ENCODE measurements at regions not wholly inside any gene's neighbourhood (a gene's known extent, or its start where the extent isn't known, plus 50 kb on each side); places are given as distances from the start of the nearest gene placed in this dataset.

GRCh38 chr3:197368330-197368729, 69.9 kb upstream of the DLG1 start:
- Histone ChIP-seq H3K9me2 (ENCODE audit: insufficient read depth) (no peaks in the 10 kb centered on the region), H3K27me3 (replicated peaks; ENCODE audit: insufficient read depth) (peaks cover 11% of the 10 kb centered on the region; the same call in 1 of the 2 replicates), H3K9ac (no peak overlapping the region), H3K4me1 (ENCODE audit: insufficient read depth) (peaks cover 26% of the 10 kb centered on the region), H3F3A (ENCODE audit: insufficient read depth) (peaks cover 18% of the 10 kb centered on the region), H2AFZ (no peak overlapping the region), H3K4me3 (no peak overlapping the region), H3K4me2 (ENCODE audit: unreplicated experiment) (no peak overlapping the region), H3K79me2 (ENCODE audit: insufficient read depth) (no peaks in the 10 kb centered on the region), H4K20me1 (ENCODE audit: insufficient read depth) (no peaks in the 10 kb centered on the region), H3K9me3 (ENCODE audit: low read depth) (no peaks in the 10 kb centered on the region), H3K27ac (no peak overlapping the region), H3K36me3 (ENCODE audit: low read depth) (no peaks in the 10 kb centered on the region)
- WGBS, 2 experiments (ENCODE audit: low coverage in 1 of 2, low lambda C conversion rate in 2 of 2, missing lambda C conversion rate in 2 of 2): 43 to 55% methylated on average over 4 of the region's 4 CpGs
- in situ Hi-C loops (cut with MboI): no loop called here
- TF ChIP-seq EZH2phosphoT487 (IDR thresholded peaks at IDR 0.05; ENCODE audit: insufficient read depth, low read depth): no peak
- TF ChIP-seq EZH2 (IDR thresholded peaks at IDR 0.05; ENCODE audit: insufficient read depth, poor library complexity, severe bottlenecking): no peak
- DNase-seq: no peak

- in situ Hi-C loops (cut with MboI): no loop called here
- Histone ChIP-seq H3K9me3 (ENCODE audit: low read depth) (no peaks in the 10 kb centered on the region), H3K79me2 (ENCODE audit: insufficient read depth) (no peaks in the 10 kb centered on the region), H4K20me1 (ENCODE audit: insufficient read depth) (no peaks in the 10 kb centered on the region), H3F3A (ENCODE audit: insufficient read depth) (peaks cover 15% of the 10 kb centered on the region), H3K27ac (no peak overlapping the region; the same call in 1 of the 2 replicates), H2AFZ (no peak overlapping the region), H3K4me3 (no peak overlapping the region), H3K36me3 (ENCODE audit: low read depth) (no peaks in the 10 kb centered on the region), H3K27me3 (replicated peaks; ENCODE audit: insufficient read depth) (peaks cover 11% of the 10 kb centered on the region; the same call in 1 of the 2 replicates), H3K9me2 (ENCODE audit: insufficient read depth) (no peaks in the 10 kb centered on the region), H3K9ac (no peak overlapping the region), H3K4me2 (ENCODE audit: unreplicated experiment) (peak overlapping the region; percentile 25), H3K4me1 (ENCODE audit: insufficient read depth) (peaks cover 22% of the 10 kb centered on the region)
- WGBS, 2 experiments (ENCODE audit: low coverage in 1 of 2, low lambda C conversion rate in 2 of 2, missing lambda C conversion rate in 2 of 2): 66 to 67% methylated on average over 12 to 13 of the region's 13 CpGs
- DNase-seq: peak; percentile 71
- TF ChIP-seq EZH2 (IDR thresholded peaks at IDR 0.05; ENCODE audit: insufficient read depth, poor library complexity, severe bottlenecking) (no peak), EZH2phosphoT487 (IDR thresholded peaks at IDR 0.05; ENCODE audit: insufficient read depth, low read depth) (no peak)
Observed at GRCh38 chr3:197367081-197367780, 68.8 kb upstream of the DLG1 start.

- Histone ChIP-seq H3F3A (ENCODE audit: insufficient read depth) (peaks cover 8% of the 10 kb centered on the region), H3K9me3 (ENCODE audit: low read depth) (no peaks in the 10 kb centered on the region), H3K4me2 (ENCODE audit: unreplicated experiment) (peak overlapping the region; percentile 25), H3K36me3 (ENCODE audit: low read depth) (no peaks in the 10 kb centered on the region), H3K79me2 (ENCODE audit: insufficient read depth) (no peaks in the 10 kb centered on the region), H3K9me2 (ENCODE audit: insufficient read depth) (no peaks in the 10 kb centered on the region), H3K9ac (no peak overlapping the region), H4K20me1 (ENCODE audit: insufficient read depth) (no peaks in the 10 kb centered on the region), H3K27me3 (replicated peaks; ENCODE audit: insufficient read depth) (peaks cover 11% of the 10 kb centered on the region; the same call in 1 of the 2 replicates), H3K27ac (no peak overlapping the region), H3K4me1 (ENCODE audit: insufficient read depth) (peaks cover 14% of the 10 kb centered on the region), H2AFZ (no peak overlapping the region), H3K4me3 (no peak overlapping the region)
- 66 to 68% methylated on average over 13 of the region's 13 CpGs for WGBS, 2 experiments (ENCODE audit: low coverage in 1 of 2, low lambda C conversion rate in 2 of 2, missing lambda C conversion rate in 2 of 2)
- DNase-seq: peak; percentile 64
- in situ Hi-C loops (cut with MboI): no loop called here
- TF ChIP-seq EZH2phosphoT487 (IDR thresholded peaks at IDR 0.05; ENCODE audit: insufficient read depth, low read depth) (no peak), EZH2 (IDR thresholded peaks at IDR 0.05; ENCODE audit: insufficient read depth, poor library complexity, severe bottlenecking) (no peak)
Observed at GRCh38 chr3:197366301-197367044, 68.1 kb upstream of the DLG1 start.

GRCh38 chr3:197365586-197365985, 67.2 kb upstream of the DLG1 start:
- Histone ChIP-seq H3K9me2 (ENCODE audit: insufficient read depth) (no peaks in the 10 kb centered on the region), H3K9me3 (ENCODE audit: low read depth) (no peaks in the 10 kb centered on the region), H2AFZ (no peak overlapping the region), H3F3A (ENCODE audit: insufficient read depth) (peaks cover 5% of the 10 kb centered on the region; the same call in 1 of the 2 replicates), H3K79me2 (ENCODE audit: insufficient read depth) (no peaks in the 10 kb centered on the region), H3K4me1 (ENCODE audit: insufficient read depth) (peaks cover 11% of the 10 kb centered on the region), H3K9ac (no peak overlapping the region), H3K4me3 (no peak overlapping the region), H3K27ac (no peak overlapping the region), H3K4me2 (ENCODE audit: unreplicated experiment) (no peak overlapping the region), H4K20me1 (ENCODE audit: insufficient read depth) (no peaks in the 10 kb centered on the region), H3K27me3 (replicated peaks; ENCODE audit: insufficient read depth) (peaks cover 11% of the 10 kb centered on the region; the same call in 1 of the 2 replicates), H3K36me3 (ENCODE audit: low read depth) (no peaks in the 10 kb centered on the region)
- in situ Hi-C loops (cut with MboI): no loop called here
- 73 to 79% methylated on average over 4 of the region's 4 CpGs for WGBS, 2 experiments (ENCODE audit: low coverage in 1 of 2, low lambda C conversion rate in 2 of 2, missing lambda C conversion rate in 2 of 2)
- TF ChIP-seq EZH2phosphoT487 (IDR thresholded peaks at IDR 0.05; ENCODE audit: insufficient read depth, low read depth) (no peak), EZH2 (IDR thresholded peaks at IDR 0.05; ENCODE audit: insufficient read depth, poor library complexity, severe bottlenecking) (no peak)
- peak; percentile 27 for DNase-seq
